ENCODE measurements at regions not wholly inside any gene's neighbourhood (a gene's known extent, or its start where the extent isn't known, plus 50 kb on each side); places are given as distances from the start of the nearest gene placed in this dataset.

- TF ChIP-seq POLR2A (IDR thresholded peaks at IDR 0.05; ENCODE audit: low read length) (no peak), GATA1 (IDR thresholded peaks at IDR 0.05; ENCODE audit: low read depth, low read length) (no peak)
Measured at GRCh38 chr2:236748801-236749200, 179.2 kb downstream of the ACKR3 start.

Data from erythroblast (primary cell).